Transverse colon (tissue), 3 donors: ENCODE measurements at regions not wholly inside any gene's neighbourhood (a gene's known extent, or its start where the extent isn't known, plus 50 kb on each side); places are given as distances from the start of the nearest gene placed in this dataset.

Experiments used
- POLR2A ChIP-seq: fragments of 450-650 bp; IDR thresholded peaks from one replicate; pipeline ENCODE4 v1.6.1; 2016; ENCODE audit warnings: antibody characterized with exemption, mild to moderate bottlenecking, moderate library complexity
- TF ChIP-seq, protein P1 (sequence below), 5 experiments: fragments of 200-600 bp in 3 of 5; fragments of 450-650 bp in 2 of 5; sonication (generic) in 3 of 5; IDR thresholded peaks; 1 replicate in 2 of 5; 2 replicates in 3 of 5; pipeline ENCODE4 v1.5.1; 2016 to 2017; ENCODE audit warnings: antibody characterized with exemption in 5 of 5, inconsistent platforms in 3 of 5, mild to moderate bottlenecking in 2 of 5, moderate library complexity in 1 of 5

DNA sequence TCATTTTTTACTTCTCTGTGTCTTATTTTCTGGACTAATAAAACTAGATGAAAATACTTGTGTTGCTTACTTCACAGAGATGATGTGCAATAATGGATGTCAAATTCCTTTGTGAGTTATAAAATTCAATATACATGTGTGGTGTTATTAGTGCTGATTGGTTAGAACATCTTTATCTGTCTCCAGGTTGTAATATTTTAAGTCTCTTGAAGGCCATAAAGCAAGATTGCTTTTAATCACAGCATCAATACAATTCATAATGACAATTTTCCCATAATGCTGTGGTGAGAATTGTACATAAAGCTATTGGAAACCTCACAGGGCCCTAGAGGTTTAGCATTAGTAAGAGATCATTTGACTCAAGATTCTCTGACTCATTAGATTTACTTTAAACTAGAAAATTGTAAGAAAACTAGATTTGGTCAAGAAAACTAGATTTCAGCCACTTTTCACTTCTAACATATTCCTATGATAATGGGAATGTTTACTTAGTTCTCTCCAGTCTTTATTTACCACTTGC lies 963.7 kb downstream of the REEP3 start:
- TF ChIP-seq POLR2A: no peak
- TF ChIP-seq, protein P1, sequence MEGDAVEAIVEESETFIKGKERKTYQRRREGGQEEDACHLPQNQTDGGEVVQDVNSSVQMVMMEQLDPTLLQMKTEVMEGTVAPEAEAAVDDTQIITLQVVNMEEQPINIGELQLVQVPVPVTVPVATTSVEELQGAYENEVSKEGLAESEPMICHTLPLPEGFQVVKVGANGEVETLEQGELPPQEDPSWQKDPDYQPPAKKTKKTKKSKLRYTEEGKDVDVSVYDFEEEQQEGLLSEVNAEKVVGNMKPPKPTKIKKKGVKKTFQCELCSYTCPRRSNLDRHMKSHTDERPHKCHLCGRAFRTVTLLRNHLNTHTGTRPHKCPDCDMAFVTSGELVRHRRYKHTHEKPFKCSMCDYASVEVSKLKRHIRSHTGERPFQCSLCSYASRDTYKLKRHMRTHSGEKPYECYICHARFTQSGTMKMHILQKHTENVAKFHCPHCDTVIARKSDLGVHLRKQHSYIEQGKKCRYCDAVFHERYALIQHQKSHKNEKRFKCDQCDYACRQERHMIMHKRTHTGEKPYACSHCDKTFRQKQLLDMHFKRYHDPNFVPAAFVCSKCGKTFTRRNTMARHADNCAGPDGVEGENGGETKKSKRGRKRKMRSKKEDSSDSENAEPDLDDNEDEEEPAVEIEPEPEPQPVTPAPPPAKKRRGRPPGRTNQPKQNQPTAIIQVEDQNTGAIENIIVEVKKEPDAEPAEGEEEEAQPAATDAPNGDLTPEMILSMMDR (IDR thresholded peaks at IDR 0.05): no peak
